KMS-11 (cell line): ENCODE measurements at regions not wholly inside any gene's neighbourhood (a gene's known extent, or its start where the extent isn't known, plus 50 kb on each side); places are given as distances from the start of the nearest gene placed in this dataset.

Experiments
- H2AFZ ChIP-seq: fragments of 200-600 bp; sonication (generic); 2 replicates; pipeline ENCODE4 v1.6.1; 2016; ENCODE audit warnings: antibody characterized with exemption, mixed run types, low read depth
- H3K27ac ChIP-seq: fragments of 200-600 bp; sonication (generic); 2 replicates; pipeline ENCODE4 v1.6.1; 2016; ENCODE audit warnings: mild to moderate bottlenecking, mixed run types
- H3K27me3 ChIP-seq: fragments of 200-600 bp; sonication (generic); 2 replicates; pipeline ENCODE4 v1.6.1; 2017; ENCODE audit warnings: mild to moderate bottlenecking, low read depth, mixed run types, moderate library complexity; ENCODE audit not compliant: insufficient read depth
- H3K36me3 ChIP-seq: fragments of 200-600 bp; sonication (generic); 2 replicates; pipeline ENCODE4 v1.6.1; 2017; ENCODE audit warnings: mild to moderate bottlenecking, mixed run types; ENCODE audit not compliant: insufficient read depth
- H3K4me1 ChIP-seq: fragments of 200-600 bp; sonication (generic); 2 replicates; pipeline ENCODE4 v1.6.1; 2016; ENCODE audit warnings: mild to moderate bottlenecking, low read depth, mixed run types; ENCODE audit not compliant: poor library complexity, severe bottlenecking
- H3K4me2 ChIP-seq: fragments of 200-600 bp; sonication (generic); 2 replicates; pipeline ENCODE4 v1.7.0; 2016; ENCODE audit warnings: mild to moderate bottlenecking, mixed run types
- H3K4me3 ChIP-seq: fragments of 200-600 bp; sonication (generic); IDR thresholded peaks from 2 replicates; pipeline ENCODE4 v1.6.1; 2017; ENCODE audit warnings: low read depth, low read length, mixed read lengths; ENCODE audit not compliant: insufficient read depth
- H3K79me2 ChIP-seq: fragments of 200-600 bp; sonication (generic); 2 replicates; pipeline ENCODE4 v1.6.1; 2016; ENCODE audit warnings: low read depth, mixed run types; ENCODE audit not compliant: insufficient read depth
- H3K9ac ChIP-seq: fragments of 200-600 bp; sonication (generic); 2 replicates; pipeline ENCODE4 v1.6.1; 2016; ENCODE audit warnings: mild to moderate bottlenecking, mixed run types
- H4K20me1 ChIP-seq: fragments of 200-600 bp; sonication (generic); 2 replicates; pipeline ENCODE4 v1.6.1; 2016; ENCODE audit warnings: mild to moderate bottlenecking, mixed run types; ENCODE audit not compliant: insufficient read depth
- CTCF ChIP-seq: fragments of 200-600 bp; sonication (generic); conservative IDR thresholded peaks from 2 replicates; pipeline ENCODE4 v1.6.1; 2017; ENCODE audit warnings: low read depth, mild to moderate bottlenecking, antibody characterized with exemption, low read length, moderate library complexity, mixed read lengths

- H3K9ac ChIP-seq, result no peak overlapping the region
- TF ChIP-seq CTCF, result no peak
- no peaks in the 10 kb centered on the region for H4K20me1 ChIP-seq
- no peaks in the 10 kb centered on the region for H3K27me3 ChIP-seq
- H3K4me2 ChIP-seq, result no peak overlapping the region
- H2AFZ ChIP-seq, result no peak overlapping the region
- H3K4me1 ChIP-seq, result no peaks in the 10 kb centered on the region
- H3K36me3 ChIP-seq, result no peaks in the 10 kb centered on the region
- H3K4me3 ChIP-seq, result no peak overlapping the region
- no peaks in the 10 kb centered on the region for H3K79me2 ChIP-seq
- no peak overlapping the region for H3K27ac ChIP-seq
Measured at GRCh38 chr1:240031414-240031813, 60.3 kb upstream of the FMN2 start.

- H3K4me2 ChIP-seq, result no peak overlapping the region
- H3K4me3 ChIP-seq, result no peak overlapping the region
- no peaks in the 10 kb centered on the region for H3K36me3 ChIP-seq
- no peak overlapping the region for H3K27ac ChIP-seq
- H3K9ac ChIP-seq, result no peak overlapping the region
- no peaks in the 10 kb centered on the region for H3K27me3 ChIP-seq
- no peaks in the 10 kb centered on the region for H3K4me1 ChIP-seq
- no peak overlapping the region for H2AFZ ChIP-seq
- H4K20me1 ChIP-seq, result no peaks in the 10 kb centered on the region
- H3K79me2 ChIP-seq, result no peaks in the 10 kb centered on the region
- no peak for TF ChIP-seq CTCF
Measured at GRCh38 chr1:240033406-240033805, 58.3 kb upstream of the FMN2 start.

GRCh38 chr1:240036526-240036925 lies 55.2 kb upstream of the FMN2 start:
- Histone ChIP-seq H3K27ac (no peak overlapping the region), H3K4me1 (no peaks in the 10 kb centered on the region), H3K9ac (no peak overlapping the region), H4K20me1 (no peaks in the 10 kb centered on the region), H3K4me3 (no peak overlapping the region), H3K79me2 (no peaks in the 10 kb centered on the region), H3K36me3 (no peaks in the 10 kb centered on the region), H3K4me2 (no peak overlapping the region), H3K27me3 (no peaks in the 10 kb centered on the region), H2AFZ (no peak overlapping the region)
- no peak for TF ChIP-seq CTCF
